CD14-positive monocyte (primary cell): ENCODE measurements at regions not wholly inside any gene's neighbourhood (a gene's known extent, or its start where the extent isn't known, plus 50 kb on each side); places are given as distances from the start of the nearest gene placed in this dataset.

Experiments used
- DNase-seq, 3 donors: peaks; one replicate each; pipeline ENCODE4 v3.0.0-alpha.2; 2011 to 2022
- H2AFZ ChIP-seq: 2 replicates; pipeline ENCODE4 v1.6.0; 2012; ENCODE audit warnings: mild to moderate bottlenecking, low read depth, low read length, inconsistent platforms; ENCODE audit not compliant: insufficient read depth, poor library complexity, severe bottlenecking
- H3K27ac ChIP-seq, 2 donors: 1 replicate in 1 of 2; 2 replicates in 1 of 2; pipeline ENCODE4 v1.5.1; 2012 to 2013; ENCODE audit warnings: low read length in 2 of 2, control low read depth in 1 of 2, inconsistent platforms in 1 of 2, low read depth in 1 of 2, mild to moderate bottlenecking in 1 of 2
- H3K27me3 ChIP-seq, 2 donors: one replicate each; pipeline versions ENCODE4 v1.6.0 to v1.6.1; 2011 to 2013; ENCODE audit warnings: low read length in 2 of 2; ENCODE audit not compliant: control insufficient read depth in 2 of 2, insufficient read depth in 2 of 2
- H3K36me3 ChIP-seq, 2 donors: replicated peaks in 1 of 2; 1 replicate in 1 of 2; 2 replicates in 1 of 2; pipeline versions ENCODE4 v1.5.1 to v1.6.1; 2012 to 2013; ENCODE audit warnings: low read length in 2 of 2, control low read depth in 1 of 2, inconsistent platforms in 1 of 2, mild to moderate bottlenecking in 1 of 2; ENCODE audit not compliant: insufficient read depth in 2 of 2, control insufficient read depth in 1 of 2
- H3K4me1 ChIP-seq, 2 donors: 1 replicate in 1 of 2; 2 replicates in 1 of 2; pipeline versions ENCODE4 v1.5.1 to v1.6.1; 2012 to 2013; ENCODE audit warnings: low read length in 2 of 2, control low read depth in 1 of 2, inconsistent platforms in 1 of 2, mild to moderate bottlenecking in 1 of 2, moderate library complexity in 1 of 2; ENCODE audit not compliant: insufficient read depth in 2 of 2, control insufficient read depth in 1 of 2
- H3K4me2 ChIP-seq: replicated peaks from 2 replicates; pipeline ENCODE3; 2012; ENCODE audit warnings: low read length, moderate library complexity, mild to moderate bottlenecking; ENCODE audit not compliant: poor library complexity, severe bottlenecking; ENCODE audit errors: extremely low read depth
- H3K4me3 ChIP-seq, 3 experiments: fragments of 200-600 bp in 1 of 3; sonication (generic) in 1 of 3; replicated peaks in 1 of 3; 1 replicate in 2 of 3; 2 replicates in 1 of 3; pipeline ENCODE4 v1.5.1; 2011 to 2013; ENCODE audit warnings: low read length in 3 of 3, mild to moderate bottlenecking in 3 of 3, control low read depth in 2 of 3, low read depth in 2 of 3, inconsistent platforms in 1 of 3, moderate library complexity in 1 of 3
- H3K79me2 ChIP-seq: 2 replicates; pipeline ENCODE4 v1.6.0; 2012; ENCODE audit warnings: mild to moderate bottlenecking, control low read depth, inconsistent platforms, low read length, moderate library complexity; ENCODE audit not compliant: insufficient read depth
- H3K9ac ChIP-seq: 2 replicates; pipeline ENCODE4 v1.6.0; 2017; ENCODE audit warnings: low read length, mild to moderate bottlenecking; ENCODE audit not compliant: insufficient read depth, poor library complexity, severe bottlenecking
- H3K9me3 ChIP-seq, 2 donors: replicated peaks in 1 of 2; 1 replicate in 1 of 2; 2 replicates in 1 of 2; pipeline versions ENCODE4 v1.5.1 to v1.6.1; 2012 to 2013; ENCODE audit warnings: low read length in 2 of 2, control low read depth in 1 of 2; ENCODE audit not compliant: control insufficient read depth in 1 of 2, insufficient read depth in 1 of 2
- H4K20me1 ChIP-seq: 2 replicates; pipeline ENCODE4 v1.6.0; 2012; ENCODE audit warnings: mild to moderate bottlenecking, low read length, control low read depth, moderate library complexity; ENCODE audit not compliant: insufficient read depth
- H3K27ac Mint-ChIP-seq, 7 donors: one replicate each; pipeline ENCODE4 v1.8.0; 2020; ENCODE audit warnings: mild to moderate bottlenecking in 7 of 7, mixed read lengths in 7 of 7, moderate library complexity in 6 of 7, inconsistent platforms in 2 of 7
- H3K27me3 Mint-ChIP-seq, 3 donors: one replicate each; pipeline ENCODE4 v1.8.0; 2021 to 2022; ENCODE audit warnings: low read depth in 3 of 3, mild to moderate bottlenecking in 3 of 3, mixed read lengths in 3 of 3, moderate library complexity in 3 of 3, inconsistent platforms in 1 of 3
- H3K36me3 Mint-ChIP-seq, 2 donors: one replicate each; pipeline ENCODE4 v1.8.0; 2020; ENCODE audit warnings: mixed read lengths in 2 of 2, inconsistent platforms in 1 of 2, mild to moderate bottlenecking in 1 of 2
- H3K4me1 Mint-ChIP-seq: one replicate; pipeline ENCODE4 v1.8.0; 2020; ENCODE audit warnings: mild to moderate bottlenecking, mixed read lengths
- H3K4me3 Mint-ChIP-seq, 2 donors: one replicate each; pipeline ENCODE4 v1.8.0; 2020; ENCODE audit warnings: mild to moderate bottlenecking in 2 of 2, mixed read lengths in 2 of 2, moderate library complexity in 1 of 2
- H3K9me3 Mint-ChIP-seq, 7 donors: one replicate each; pipeline ENCODE4 v1.8.0; 2020 to 2022; ENCODE audit warnings: mixed read lengths in 7 of 7, mild to moderate bottlenecking in 6 of 7, moderate library complexity in 6 of 7, inconsistent platforms in 2 of 7
- CTCF ChIP-seq: fragments of 200-600 bp; IDR thresholded peaks from one replicate; pipeline ENCODE4 v1.8.0; 2022; ENCODE audit warnings: antibody characterized with exemption, mild to moderate bottlenecking
- WGBS: methylation state at CpG from one replicate; pipeline ENCODE4 v1.1.5; 2013; ENCODE audit warnings: missing lambda C conversion rate; ENCODE audit not compliant: insufficient coverage; 5-methylcytosine and 5-hydroxymethylcytosine counted together
- intact Hi-C, 2 donors: fragments of 100-400 bp; cut with micrococcal nuclease; formaldehyde crosslinking; loops; one replicate each; pipeline versions ENCODE4 v1.15.0 to v1.15.1; 2023

- Histone ChIP-seq H3K4me1 (no peaks in the 10 kb centered on the region), H3K27me3 (no peaks in the 10 kb centered on the region), H3K4me3 (no peak overlapping the region), H3K36me3 (no peaks in the 10 kb centered on the region), H4K20me1 (no peaks in the 10 kb centered on the region), H3K9me3 (peaks cover 0 to 4% of the 10 kb centered on the region in 2 donors), H3K79me2 (no peaks in the 10 kb centered on the region), H3K4me2 (no peak overlapping the region), H2AFZ (no peak overlapping the region), H3K27ac (no peak overlapping the region), H3K9ac (no peak overlapping the region)
- DNase-seq: no peak
- H3K9me3 Mint-ChIP-seq: peaks cover 0 to 6% (median 2%) of the 10 kb centered on the region in 7 donors
- peaks cover 0 to 2% (median 1%) of the 10 kb centered on the region in 3 donors for H3K27me3 Mint-ChIP-seq
- intact Hi-C loops: no loop called here
- H3K27ac Mint-ChIP-seq: no peak overlapping the region
- no peak overlapping the region for H3K4me3 Mint-ChIP-seq
- H3K36me3 Mint-ChIP-seq: no peaks in the 10 kb centered on the region
- 83% methylated on average over 1 of the region's 2 CpGs for WGBS
- H3K4me1 Mint-ChIP-seq: no peaks in the 10 kb centered on the region
- TF ChIP-seq CTCF: no peak
Observed at GRCh38 chr16:51807551-51807950, 656.5 kb upstream of the SALL1 start.

GRCh38 chr16:51801635-51802034 is 650.6 kb upstream of the SALL1 start:
- Histone ChIP-seq H3K4me3 (no peak overlapping the region), H3K27ac (no peak overlapping the region), H3K4me1 (no peaks in the 10 kb centered on the region), H3K9ac (no peak overlapping the region), H4K20me1 (no peaks in the 10 kb centered on the region), H3K4me2 (no peak overlapping the region), H3K9me3 (no peaks in the 10 kb centered on the region), H2AFZ (no peak overlapping the region), H3K36me3 (no peaks in the 10 kb centered on the region), H3K27me3 (no peaks in the 10 kb centered on the region), H3K79me2 (no peaks in the 10 kb centered on the region)
- TF ChIP-seq CTCF: no peak
- Mint-ChIP-seq H3K27me3 (no peaks in the 10 kb centered on the region), H3K27ac (no peak overlapping the region), H3K4me1 (no peaks in the 10 kb centered on the region), H3K4me3 (no peak overlapping the region), H3K36me3 (no peaks in the 10 kb centered on the region), H3K9me3 (peaks cover 0 to 3% (median 2%) of the 10 kb centered on the region in 7 donors)
- intact Hi-C loops: no loop called here
- DNase-seq: no peak
